ENCODE measurements at regions not wholly inside any gene's neighbourhood (a gene's known extent, or its start where the extent isn't known, plus 50 kb on each side); places are given as distances from the start of the nearest gene placed in this dataset.
A peak's percentile ranks its signal among the peaks of the same experiment; 100 is the strongest.

DNA sequence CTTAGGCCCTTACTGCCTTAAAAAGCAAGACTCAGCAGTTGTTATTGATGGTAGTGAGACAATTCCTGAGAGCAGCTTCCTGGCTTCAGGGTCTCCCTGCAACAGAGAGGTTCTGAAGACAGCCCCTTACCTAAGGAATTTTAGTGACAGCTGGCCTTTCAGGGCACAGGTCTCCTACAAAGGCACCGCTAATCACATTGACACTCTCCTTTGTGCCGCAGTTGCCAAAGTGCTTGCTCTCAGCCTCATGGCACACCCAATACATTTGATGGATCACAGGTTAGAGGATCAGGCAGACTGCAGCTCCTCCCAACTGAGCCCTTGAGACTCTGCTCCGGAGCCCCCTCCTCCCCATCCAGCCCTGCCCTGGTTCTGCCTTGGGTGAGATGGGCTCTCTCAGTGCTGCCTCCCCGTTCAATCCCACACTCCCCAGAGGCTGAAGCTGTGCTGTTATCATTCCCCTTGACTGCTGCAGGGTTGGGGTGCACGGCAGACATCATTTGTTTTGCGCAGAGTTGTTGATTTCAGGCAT, 198.2 kb downstream of the EMX2 start:
- no peak for DNase-seq (ENCODE audit: low read depth in 2 of 2)
- no peak overlapping the region for H3K4me3 ChIP-seq (replicated peaks in 1 of 2; ENCODE audit: low read depth in 2 of 2, low read length in 2 of 2)
- TF ChIP-seq, protein P1, sequence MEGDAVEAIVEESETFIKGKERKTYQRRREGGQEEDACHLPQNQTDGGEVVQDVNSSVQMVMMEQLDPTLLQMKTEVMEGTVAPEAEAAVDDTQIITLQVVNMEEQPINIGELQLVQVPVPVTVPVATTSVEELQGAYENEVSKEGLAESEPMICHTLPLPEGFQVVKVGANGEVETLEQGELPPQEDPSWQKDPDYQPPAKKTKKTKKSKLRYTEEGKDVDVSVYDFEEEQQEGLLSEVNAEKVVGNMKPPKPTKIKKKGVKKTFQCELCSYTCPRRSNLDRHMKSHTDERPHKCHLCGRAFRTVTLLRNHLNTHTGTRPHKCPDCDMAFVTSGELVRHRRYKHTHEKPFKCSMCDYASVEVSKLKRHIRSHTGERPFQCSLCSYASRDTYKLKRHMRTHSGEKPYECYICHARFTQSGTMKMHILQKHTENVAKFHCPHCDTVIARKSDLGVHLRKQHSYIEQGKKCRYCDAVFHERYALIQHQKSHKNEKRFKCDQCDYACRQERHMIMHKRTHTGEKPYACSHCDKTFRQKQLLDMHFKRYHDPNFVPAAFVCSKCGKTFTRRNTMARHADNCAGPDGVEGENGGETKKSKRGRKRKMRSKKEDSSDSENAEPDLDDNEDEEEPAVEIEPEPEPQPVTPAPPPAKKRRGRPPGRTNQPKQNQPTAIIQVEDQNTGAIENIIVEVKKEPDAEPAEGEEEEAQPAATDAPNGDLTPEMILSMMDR (IDR thresholded peaks at IDR 0.05; ENCODE audit: low read depth, low read length), result no peak

DNA sequence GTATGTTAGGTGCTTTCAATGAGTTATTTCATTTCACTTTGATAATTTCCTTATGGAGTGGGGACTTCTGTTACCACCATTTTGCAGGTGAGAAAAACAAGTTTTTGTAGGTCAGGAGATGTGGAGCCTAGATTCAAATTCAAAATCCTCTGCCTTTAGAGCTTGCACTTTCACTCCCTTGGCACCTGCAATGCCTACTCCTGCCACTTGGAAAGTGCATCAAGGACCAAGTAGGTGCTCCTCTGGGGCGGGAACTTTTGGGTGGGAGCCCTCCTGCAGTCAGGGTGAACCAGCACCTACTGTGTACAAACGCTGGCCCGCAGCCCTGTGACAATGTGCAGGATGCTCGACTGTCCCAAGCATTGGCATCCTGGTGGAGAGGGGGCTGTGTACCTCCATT, 199.0 kb downstream of the EMX2 start:
- no peak for DNase-seq (ENCODE audit: low read depth in 2 of 2)
- no peak overlapping the region for H3K4me3 ChIP-seq (replicated peaks in 1 of 2; ENCODE audit: low read depth in 2 of 2, low read length in 2 of 2)
- TF ChIP-seq, protein P1 (IDR thresholded peaks at IDR 0.05; ENCODE audit: low read depth, low read length), result peak; percentile 7

DNA sequence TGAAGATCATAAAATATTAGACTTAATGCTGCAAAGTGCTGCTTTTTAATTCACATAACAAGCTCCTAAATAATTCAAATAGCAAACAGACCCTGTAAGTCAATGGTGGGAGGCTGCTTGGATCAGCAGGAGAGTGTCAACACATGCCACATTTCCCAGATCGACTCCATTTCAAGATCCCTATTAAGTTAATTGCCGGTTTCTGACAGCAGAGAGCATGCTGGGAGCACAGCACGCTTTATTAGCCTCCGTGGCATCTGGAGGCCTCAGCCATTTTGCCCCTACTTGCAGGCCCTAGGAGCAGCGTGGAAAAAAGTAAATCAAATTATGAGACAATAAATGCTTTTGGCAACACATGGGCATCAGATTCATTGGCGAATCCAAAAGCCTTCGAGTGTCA, 201.0 kb downstream of the EMX2 start:
- no peak overlapping the region for H3K4me3 ChIP-seq (replicated peaks in 1 of 2; ENCODE audit: low read depth in 2 of 2, low read length in 2 of 2)
- TF ChIP-seq, protein P1 (IDR thresholded peaks at IDR 0.05; ENCODE audit: low read depth, low read length), result no peak
- DNase-seq (ENCODE audit: low read depth in 2 of 2), result no peak

DNA sequence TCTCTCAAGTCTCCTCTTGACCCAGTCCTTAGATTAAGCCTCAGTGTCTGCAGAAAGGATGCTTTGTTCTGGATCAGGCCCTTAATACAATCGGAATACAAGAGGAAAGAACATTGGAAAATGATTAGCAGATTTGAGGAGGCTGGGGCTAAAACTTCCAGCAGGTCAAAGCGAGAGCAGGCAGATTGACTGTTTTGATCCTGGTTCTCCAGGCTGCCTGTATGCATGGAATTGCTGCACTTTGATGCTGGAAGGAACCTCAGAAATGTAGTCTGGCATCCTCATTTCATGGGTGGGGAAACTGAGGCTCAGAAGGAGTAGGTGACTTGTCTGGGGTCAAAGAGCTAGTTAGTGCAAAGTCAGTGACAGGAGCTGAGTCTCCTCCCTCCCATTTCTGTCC, 202.8 kb downstream of the EMX2 start:
- TF ChIP-seq, protein P1 (IDR thresholded peaks at IDR 0.05; ENCODE audit: low read depth, low read length), result no peak
- H3K4me3 ChIP-seq (replicated peaks in 1 of 2; ENCODE audit: low read depth in 2 of 2, low read length in 2 of 2), result no peak overlapping the region

DNA sequence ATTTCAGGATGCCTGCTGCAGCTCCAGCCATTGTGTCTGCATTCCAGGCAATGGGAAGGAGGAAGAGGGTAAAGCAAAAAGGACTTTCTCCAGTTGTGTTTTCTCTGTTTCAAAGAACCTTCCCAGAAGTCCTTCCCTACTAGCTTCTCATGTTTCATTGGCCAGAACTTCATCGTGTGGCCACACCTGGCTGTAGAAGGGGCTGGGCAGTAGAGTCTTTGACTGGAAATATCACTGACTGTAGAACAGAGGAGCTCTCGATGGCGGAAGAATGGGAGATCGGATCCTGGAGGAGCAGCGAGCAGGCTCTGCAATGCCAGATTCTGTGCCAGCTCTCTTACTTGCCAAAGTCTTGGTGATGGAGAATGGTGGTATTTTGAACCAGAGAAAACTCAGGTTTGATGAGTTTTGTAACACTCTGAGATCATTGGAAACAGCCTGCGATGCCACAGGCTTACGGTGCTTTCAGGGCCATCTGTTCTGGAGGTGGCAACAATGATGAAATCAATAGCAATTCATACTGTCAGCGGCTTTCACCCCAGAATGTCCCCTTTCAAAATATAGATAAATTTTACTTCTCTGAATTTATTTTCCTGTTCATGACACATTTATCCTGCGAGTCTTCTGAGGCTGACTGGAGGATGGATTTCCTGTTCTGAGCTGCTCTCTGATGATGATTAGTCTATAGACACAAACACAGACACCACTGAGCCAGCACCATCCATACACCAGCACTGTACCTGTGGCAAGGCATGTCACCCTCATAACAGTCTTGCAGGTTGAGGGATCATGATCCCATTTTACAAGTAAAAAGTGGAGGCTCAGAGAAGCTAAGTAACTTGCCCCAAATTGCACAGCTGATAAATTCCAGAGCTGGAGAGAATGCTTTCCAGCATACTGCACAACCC, 204.2 kb downstream of the EMX2 start:
- H3K4me3 ChIP-seq (replicated peaks in 1 of 2; ENCODE audit: low read depth in 2 of 2, low read length in 2 of 2), result no peak overlapping the region
- TF ChIP-seq, protein P1 (IDR thresholded peaks at IDR 0.05; ENCODE audit: low read depth, low read length), result no peak
- DNase-seq (ENCODE audit: low read depth in 2 of 2), result no peak

More for the DNA sequence above, 202.8 kb downstream of the EMX2 start:
- DNase-seq (ENCODE audit: low read depth in 2 of 2), result no peak

DNA sequence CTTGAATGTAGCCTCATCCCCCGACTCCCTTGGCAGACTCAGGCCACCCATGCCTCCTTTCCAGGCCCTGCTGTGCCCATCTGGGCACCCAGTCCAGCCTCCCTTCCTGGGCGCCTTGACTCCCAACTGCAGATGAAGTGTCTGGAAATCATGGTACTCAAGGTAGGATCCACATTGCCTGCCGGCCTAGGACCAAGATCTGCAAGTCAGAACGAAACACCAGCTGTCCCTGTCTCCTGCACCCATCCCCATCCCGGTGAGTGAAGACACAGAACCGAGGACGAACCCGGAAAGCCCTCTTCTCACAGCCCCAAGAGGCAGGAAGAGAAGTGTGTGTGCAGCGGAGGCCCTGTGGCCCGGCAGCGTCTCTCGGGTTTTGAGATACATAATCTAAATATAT, 205.1 kb downstream of the EMX2 start:
- H3K4me3 ChIP-seq (replicated peaks in 1 of 2; ENCODE audit: low read depth in 2 of 2, low read length in 2 of 2), result no peak overlapping the region
- DNase-seq (ENCODE audit: low read depth in 2 of 2), result no peak
- TF ChIP-seq, protein P1 (IDR thresholded peaks at IDR 0.05; ENCODE audit: low read depth, low read length), result no peak

All from cardiac fibroblast (primary cell).